CD14-positive monocyte (primary cell): ENCODE measurements at regions not wholly inside any gene's neighbourhood (a gene's known extent, or its start where the extent isn't known, plus 50 kb on each side); places are given as distances from the start of the nearest gene placed in this dataset.
A peak's percentile ranks its signal among the peaks of the same experiment; 100 is the strongest.

ENCODE experiments used
- DNase-seq, 3 donors: peaks; one replicate each; pipeline ENCODE4 v3.0.0-alpha.2; 2011 to 2022
- H2AFZ ChIP-seq: 2 replicates; pipeline ENCODE4 v1.6.0; 2012; ENCODE audit warnings: mild to moderate bottlenecking, low read depth, low read length, inconsistent platforms; ENCODE audit not compliant: insufficient read depth, poor library complexity, severe bottlenecking
- H3K27ac ChIP-seq, 2 donors: 1 replicate in 1 of 2; 2 replicates in 1 of 2; pipeline ENCODE4 v1.5.1; 2012 to 2013; ENCODE audit warnings: low read length in 2 of 2, control low read depth in 1 of 2, inconsistent platforms in 1 of 2, low read depth in 1 of 2, mild to moderate bottlenecking in 1 of 2
- H3K27me3 ChIP-seq, 2 donors: one replicate each; pipeline versions ENCODE4 v1.6.0 to v1.6.1; 2011 to 2013; ENCODE audit warnings: low read length in 2 of 2; ENCODE audit not compliant: control insufficient read depth in 2 of 2, insufficient read depth in 2 of 2
- H3K36me3 ChIP-seq, 2 donors: replicated peaks in 1 of 2; 1 replicate in 1 of 2; 2 replicates in 1 of 2; pipeline versions ENCODE4 v1.5.1 to v1.6.1; 2012 to 2013; ENCODE audit warnings: low read length in 2 of 2, control low read depth in 1 of 2, inconsistent platforms in 1 of 2, mild to moderate bottlenecking in 1 of 2; ENCODE audit not compliant: insufficient read depth in 2 of 2, control insufficient read depth in 1 of 2
- H3K4me1 ChIP-seq, 2 donors: 1 replicate in 1 of 2; 2 replicates in 1 of 2; pipeline versions ENCODE4 v1.5.1 to v1.6.1; 2012 to 2013; ENCODE audit warnings: low read length in 2 of 2, control low read depth in 1 of 2, inconsistent platforms in 1 of 2, mild to moderate bottlenecking in 1 of 2, moderate library complexity in 1 of 2; ENCODE audit not compliant: insufficient read depth in 2 of 2, control insufficient read depth in 1 of 2
- H3K4me2 ChIP-seq: replicated peaks from 2 replicates; pipeline ENCODE3; 2012; ENCODE audit warnings: low read length, moderate library complexity, mild to moderate bottlenecking; ENCODE audit not compliant: poor library complexity, severe bottlenecking; ENCODE audit errors: extremely low read depth
- H3K4me3 ChIP-seq, 3 experiments: fragments of 200-600 bp in 1 of 3; sonication (generic) in 1 of 3; replicated peaks in 1 of 3; 1 replicate in 2 of 3; 2 replicates in 1 of 3; pipeline ENCODE4 v1.5.1; 2011 to 2013; ENCODE audit warnings: low read length in 3 of 3, mild to moderate bottlenecking in 3 of 3, control low read depth in 2 of 3, low read depth in 2 of 3, inconsistent platforms in 1 of 3, moderate library complexity in 1 of 3
- H3K79me2 ChIP-seq: 2 replicates; pipeline ENCODE4 v1.6.0; 2012; ENCODE audit warnings: mild to moderate bottlenecking, control low read depth, inconsistent platforms, low read length, moderate library complexity; ENCODE audit not compliant: insufficient read depth
- H3K9ac ChIP-seq: 2 replicates; pipeline ENCODE4 v1.6.0; 2017; ENCODE audit warnings: low read length, mild to moderate bottlenecking; ENCODE audit not compliant: insufficient read depth, poor library complexity, severe bottlenecking
- H3K9me3 ChIP-seq, 2 donors: replicated peaks in 1 of 2; 1 replicate in 1 of 2; 2 replicates in 1 of 2; pipeline versions ENCODE4 v1.5.1 to v1.6.1; 2012 to 2013; ENCODE audit warnings: low read length in 2 of 2, control low read depth in 1 of 2; ENCODE audit not compliant: control insufficient read depth in 1 of 2, insufficient read depth in 1 of 2
- H4K20me1 ChIP-seq: 2 replicates; pipeline ENCODE4 v1.6.0; 2012; ENCODE audit warnings: mild to moderate bottlenecking, low read length, control low read depth, moderate library complexity; ENCODE audit not compliant: insufficient read depth
- H3K27ac Mint-ChIP-seq, 7 donors: one replicate each; pipeline ENCODE4 v1.8.0; 2020; ENCODE audit warnings: mild to moderate bottlenecking in 7 of 7, mixed read lengths in 7 of 7, moderate library complexity in 6 of 7, inconsistent platforms in 2 of 7
- H3K27me3 Mint-ChIP-seq, 3 donors: one replicate each; pipeline ENCODE4 v1.8.0; 2021 to 2022; ENCODE audit warnings: low read depth in 3 of 3, mild to moderate bottlenecking in 3 of 3, mixed read lengths in 3 of 3, moderate library complexity in 3 of 3, inconsistent platforms in 1 of 3
- H3K36me3 Mint-ChIP-seq, 2 donors: one replicate each; pipeline ENCODE4 v1.8.0; 2020; ENCODE audit warnings: mixed read lengths in 2 of 2, inconsistent platforms in 1 of 2, mild to moderate bottlenecking in 1 of 2
- H3K4me1 Mint-ChIP-seq: one replicate; pipeline ENCODE4 v1.8.0; 2020; ENCODE audit warnings: mild to moderate bottlenecking, mixed read lengths
- H3K4me3 Mint-ChIP-seq, 2 donors: one replicate each; pipeline ENCODE4 v1.8.0; 2020; ENCODE audit warnings: mild to moderate bottlenecking in 2 of 2, mixed read lengths in 2 of 2, moderate library complexity in 1 of 2
- H3K9me3 Mint-ChIP-seq, 7 donors: one replicate each; pipeline ENCODE4 v1.8.0; 2020 to 2022; ENCODE audit warnings: mixed read lengths in 7 of 7, mild to moderate bottlenecking in 6 of 7, moderate library complexity in 6 of 7, inconsistent platforms in 2 of 7
- WGBS: methylation state at CpG from one replicate; pipeline ENCODE4 v1.1.5; 2013; ENCODE audit warnings: missing lambda C conversion rate; ENCODE audit not compliant: insufficient coverage; 5-methylcytosine and 5-hydroxymethylcytosine counted together
- intact Hi-C, 2 donors: fragments of 100-400 bp; cut with micrococcal nuclease; formaldehyde crosslinking; loops; one replicate each; pipeline versions ENCODE4 v1.15.0 to v1.15.1; 2023
- TF ChIP-seq, protein P1 (sequence below): fragments of 200-600 bp; IDR thresholded peaks from one replicate; pipeline ENCODE4 v1.8.0; 2022; ENCODE audit warnings: antibody characterized with exemption, mild to moderate bottlenecking

DNA sequence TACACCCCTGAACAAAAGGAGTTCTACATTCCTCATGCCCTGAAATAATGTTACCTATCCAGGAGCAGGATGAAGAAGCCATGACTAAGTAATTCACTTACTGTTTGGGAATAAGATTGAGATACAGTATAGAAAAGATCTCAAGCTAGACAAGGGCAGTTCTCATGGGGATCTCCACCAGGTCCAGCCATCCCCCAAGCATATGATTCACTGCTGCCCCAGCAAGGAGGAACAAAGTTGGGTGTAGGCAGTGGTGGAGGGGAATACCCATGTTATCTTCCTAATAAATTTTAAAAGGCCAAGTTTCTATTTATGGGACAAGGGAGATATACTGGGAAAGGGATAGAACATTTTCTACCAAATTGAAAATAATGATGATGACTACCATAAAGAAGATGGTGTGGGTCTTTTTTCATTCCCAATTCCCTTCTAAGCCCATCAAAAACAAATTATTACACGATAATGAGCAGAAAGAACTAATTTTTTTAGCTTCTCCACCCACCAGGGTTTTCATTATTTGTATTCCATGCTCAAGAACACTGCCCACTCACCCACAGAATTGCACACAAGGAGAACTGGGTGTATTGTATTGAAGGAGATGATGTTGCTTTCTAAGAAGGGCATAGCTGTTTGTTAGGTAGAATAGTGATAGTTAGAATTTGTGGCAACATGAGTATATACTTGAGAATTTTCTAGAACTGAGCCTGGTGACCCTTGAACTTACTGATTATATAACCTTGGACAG lies 204.6 kb downstream of the BTG1 start:
- intact Hi-C loops: no loop called here
- Histone ChIP-seq H3K4me1 (no peaks in the 10 kb centered on the region), H3K9me3 (no peaks in the 10 kb centered on the region), H3K36me3 (no peaks in the 10 kb centered on the region), H3K4me3 (no peak overlapping the region), H3K9ac (no peak overlapping the region), H3K4me2 (no peak overlapping the region), H3K27me3 (no peaks in the 10 kb centered on the region), H4K20me1 (no peaks in the 10 kb centered on the region), H3K79me2 (no peaks in the 10 kb centered on the region), H2AFZ (no peak overlapping the region), H3K27ac (no peak overlapping the region)
- TF ChIP-seq, protein P1, sequence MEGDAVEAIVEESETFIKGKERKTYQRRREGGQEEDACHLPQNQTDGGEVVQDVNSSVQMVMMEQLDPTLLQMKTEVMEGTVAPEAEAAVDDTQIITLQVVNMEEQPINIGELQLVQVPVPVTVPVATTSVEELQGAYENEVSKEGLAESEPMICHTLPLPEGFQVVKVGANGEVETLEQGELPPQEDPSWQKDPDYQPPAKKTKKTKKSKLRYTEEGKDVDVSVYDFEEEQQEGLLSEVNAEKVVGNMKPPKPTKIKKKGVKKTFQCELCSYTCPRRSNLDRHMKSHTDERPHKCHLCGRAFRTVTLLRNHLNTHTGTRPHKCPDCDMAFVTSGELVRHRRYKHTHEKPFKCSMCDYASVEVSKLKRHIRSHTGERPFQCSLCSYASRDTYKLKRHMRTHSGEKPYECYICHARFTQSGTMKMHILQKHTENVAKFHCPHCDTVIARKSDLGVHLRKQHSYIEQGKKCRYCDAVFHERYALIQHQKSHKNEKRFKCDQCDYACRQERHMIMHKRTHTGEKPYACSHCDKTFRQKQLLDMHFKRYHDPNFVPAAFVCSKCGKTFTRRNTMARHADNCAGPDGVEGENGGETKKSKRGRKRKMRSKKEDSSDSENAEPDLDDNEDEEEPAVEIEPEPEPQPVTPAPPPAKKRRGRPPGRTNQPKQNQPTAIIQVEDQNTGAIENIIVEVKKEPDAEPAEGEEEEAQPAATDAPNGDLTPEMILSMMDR: no peak
- WGBS: no CpG with 5 or more reads among the region's 1 CpG
- H3K27me3 Mint-ChIP-seq: peaks cover 0 to 7% (median 2%) of the 10 kb centered on the region in 3 donors
- H3K27ac Mint-ChIP-seq: no peak overlapping the region
- peaks cover 4% of the 10 kb centered on the region for H3K4me1 Mint-ChIP-seq
- H3K9me3 Mint-ChIP-seq: peaks cover 0 to 7% (median 3%) of the 10 kb centered on the region in 7 donors
- peak in 2 of 3 donors; percentile 16 to 67 for DNase-seq
- no peak overlapping the region for H3K4me3 Mint-ChIP-seq
- H3K36me3 Mint-ChIP-seq: no peaks in the 10 kb centered on the region

DNA sequence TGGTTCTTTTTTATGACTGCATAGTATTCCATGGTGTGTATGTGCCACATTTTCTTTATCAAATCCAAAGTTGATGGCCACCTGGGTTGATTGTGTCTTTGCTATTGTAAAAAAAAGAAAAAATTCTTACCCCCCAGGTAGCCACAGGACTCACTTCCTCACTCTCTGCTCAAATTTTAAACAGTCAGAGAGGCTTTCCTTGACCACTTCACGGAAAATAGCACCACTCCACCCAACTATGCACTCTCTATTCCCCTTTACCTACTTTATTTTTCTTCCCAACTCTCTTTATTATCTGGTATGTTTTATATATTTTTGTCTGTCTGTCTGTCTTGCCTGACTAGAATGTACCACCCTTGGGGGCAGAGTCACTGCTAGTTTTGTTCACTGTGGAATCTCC lies 205.3 kb downstream of the BTG1 start:
- Histone ChIP-seq H4K20me1 (no peaks in the 10 kb centered on the region), H3K4me2 (no peak overlapping the region), H3K27me3 (no peaks in the 10 kb centered on the region), H3K36me3 (no peaks in the 10 kb centered on the region), H3K4me1 (no peaks in the 10 kb centered on the region), H3K4me3 (no peak overlapping the region), H3K9ac (no peak overlapping the region), H3K9me3 (no peaks in the 10 kb centered on the region), H3K79me2 (no peaks in the 10 kb centered on the region), H3K27ac (no peak overlapping the region), H2AFZ (no peak overlapping the region)
- no peaks in the 10 kb centered on the region for H3K36me3 Mint-ChIP-seq
- H3K4me1 Mint-ChIP-seq: peaks cover 6% of the 10 kb centered on the region
- H3K4me3 Mint-ChIP-seq: no peak overlapping the region
- no peak overlapping the region for H3K27ac Mint-ChIP-seq
- peaks cover 0 to 7% (median 2%) of the 10 kb centered on the region in 3 donors for H3K27me3 Mint-ChIP-seq
- TF ChIP-seq, protein P1: no peak
- 100% methylated on average over 1 of the region's 1 CpG for WGBS
- H3K9me3 Mint-ChIP-seq: peaks cover 0 to 5% (median 3%) of the 10 kb centered on the region in 7 donors
- DNase-seq: no peak
- intact Hi-C loops: no loop called here
